ENCODE measurements at regions not wholly inside any gene's neighbourhood (a gene's known extent, or its start where the extent isn't known, plus 50 kb on each side); places are given as distances from the start of the nearest gene placed in this dataset.
"Not testable (repeated sequence)": the region's sequence is repeated elsewhere in the genome, so short reads cannot be mapped to it uniquely, and the experiment has no call there.

- TF ChIP-seq, protein P1, sequence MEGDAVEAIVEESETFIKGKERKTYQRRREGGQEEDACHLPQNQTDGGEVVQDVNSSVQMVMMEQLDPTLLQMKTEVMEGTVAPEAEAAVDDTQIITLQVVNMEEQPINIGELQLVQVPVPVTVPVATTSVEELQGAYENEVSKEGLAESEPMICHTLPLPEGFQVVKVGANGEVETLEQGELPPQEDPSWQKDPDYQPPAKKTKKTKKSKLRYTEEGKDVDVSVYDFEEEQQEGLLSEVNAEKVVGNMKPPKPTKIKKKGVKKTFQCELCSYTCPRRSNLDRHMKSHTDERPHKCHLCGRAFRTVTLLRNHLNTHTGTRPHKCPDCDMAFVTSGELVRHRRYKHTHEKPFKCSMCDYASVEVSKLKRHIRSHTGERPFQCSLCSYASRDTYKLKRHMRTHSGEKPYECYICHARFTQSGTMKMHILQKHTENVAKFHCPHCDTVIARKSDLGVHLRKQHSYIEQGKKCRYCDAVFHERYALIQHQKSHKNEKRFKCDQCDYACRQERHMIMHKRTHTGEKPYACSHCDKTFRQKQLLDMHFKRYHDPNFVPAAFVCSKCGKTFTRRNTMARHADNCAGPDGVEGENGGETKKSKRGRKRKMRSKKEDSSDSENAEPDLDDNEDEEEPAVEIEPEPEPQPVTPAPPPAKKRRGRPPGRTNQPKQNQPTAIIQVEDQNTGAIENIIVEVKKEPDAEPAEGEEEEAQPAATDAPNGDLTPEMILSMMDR (IDR thresholded peaks at IDR 0.05; ENCODE audit: insufficient read depth, low read length, severe bottlenecking): no peak
- Histone ChIP-seq H3K36me3 (ENCODE audit: control insufficient read depth, insufficient read depth, low read length) (no peaks in the 10 kb centered on the region), H3K4me3 (ENCODE audit: low read depth, low read length) (no peak overlapping the region), H3K27me3 (ENCODE audit: control insufficient read depth, insufficient read depth, low read length) (no peaks in the 10 kb centered on the region)
- no peak for DNase-seq (ENCODE audit: low read depth)
- FAIRE-seq: no peak
Observed at GRCh38 chr7:67907792-67908191, 911.2 kb downstream of the TYW1 start.

DNA sequence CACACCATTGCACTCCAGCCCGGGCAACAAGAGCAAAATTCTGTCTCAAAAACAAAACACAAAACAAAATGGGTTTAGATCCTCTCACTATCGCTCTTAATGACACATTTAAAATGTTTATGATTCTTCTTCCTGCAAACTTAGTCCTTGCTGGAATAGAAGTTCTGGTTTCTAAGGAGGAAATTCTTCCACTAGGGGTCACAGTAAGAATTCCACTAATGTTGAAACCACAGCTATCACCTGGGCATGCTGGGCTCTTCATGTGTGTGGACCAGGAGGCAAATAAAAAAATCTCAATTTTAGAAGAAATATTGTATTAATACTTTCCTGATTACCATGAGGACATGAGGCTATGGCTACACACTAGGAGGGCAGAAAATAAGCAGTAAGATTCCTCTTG lies 915.8 kb downstream of the TYW1 start:
- no peak for DNase-seq (ENCODE audit: low read depth)
- FAIRE-seq: no peak
- TF ChIP-seq, protein P1 (IDR thresholded peaks at IDR 0.05; ENCODE audit: insufficient read depth, low read length, severe bottlenecking): no peak

DNA sequence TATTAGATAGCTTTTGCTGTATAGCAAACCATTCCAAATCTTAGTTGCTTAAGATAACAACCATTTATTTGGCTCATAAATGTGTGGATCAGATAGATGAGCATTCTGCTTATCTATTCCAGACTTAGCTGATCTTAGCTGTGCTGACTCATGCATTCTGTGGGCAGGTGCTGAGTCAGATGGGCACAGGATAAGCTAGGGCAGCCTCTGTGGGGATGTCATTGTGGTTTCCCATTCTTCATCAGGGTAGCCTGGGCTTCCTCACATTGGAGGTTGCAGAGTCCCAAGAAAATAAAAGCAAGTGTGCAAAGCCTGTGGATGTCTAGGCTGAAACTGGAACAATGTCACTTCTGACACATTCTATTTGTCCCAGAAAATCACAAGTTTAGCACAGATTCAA lies 917.0 kb downstream of the TYW1 start:
- TF ChIP-seq, protein P1 (IDR thresholded peaks at IDR 0.05; ENCODE audit: insufficient read depth, low read length, severe bottlenecking): no peak
- H3K36me3 ChIP-seq (ENCODE audit: control insufficient read depth, insufficient read depth, low read length): no peaks in the 10 kb centered on the region
- DNase-seq (ENCODE audit: low read depth): peak; percentile 18
- no peak overlapping the region for H3K4me3 ChIP-seq (ENCODE audit: low read depth, low read length)
- no peaks in the 10 kb centered on the region for H3K27me3 ChIP-seq (ENCODE audit: control insufficient read depth, insufficient read depth, low read length)
- FAIRE-seq: no peak

More for the DNA sequence above, 915.8 kb downstream of the TYW1 start:
- Histone ChIP-seq H3K27me3 (ENCODE audit: control insufficient read depth, insufficient read depth, low read length) (no peaks in the 10 kb centered on the region), H3K4me3 (ENCODE audit: low read depth, low read length) (no peak overlapping the region), H3K36me3 (ENCODE audit: control insufficient read depth, insufficient read depth, low read length) (no peaks in the 10 kb centered on the region)

- not testable (repeated sequence) for H3K36me3 ChIP-seq (ENCODE audit: control insufficient read depth, insufficient read depth, low read length); FAIRE-seq; DNase-seq (ENCODE audit: low read depth); H3K27me3 ChIP-seq (ENCODE audit: control insufficient read depth, insufficient read depth, low read length); H3K4me3 ChIP-seq (ENCODE audit: low read depth, low read length)
Observed at GRCh38 chr7:67916111-67916510, 919.5 kb downstream of the TYW1 start.

DNA sequence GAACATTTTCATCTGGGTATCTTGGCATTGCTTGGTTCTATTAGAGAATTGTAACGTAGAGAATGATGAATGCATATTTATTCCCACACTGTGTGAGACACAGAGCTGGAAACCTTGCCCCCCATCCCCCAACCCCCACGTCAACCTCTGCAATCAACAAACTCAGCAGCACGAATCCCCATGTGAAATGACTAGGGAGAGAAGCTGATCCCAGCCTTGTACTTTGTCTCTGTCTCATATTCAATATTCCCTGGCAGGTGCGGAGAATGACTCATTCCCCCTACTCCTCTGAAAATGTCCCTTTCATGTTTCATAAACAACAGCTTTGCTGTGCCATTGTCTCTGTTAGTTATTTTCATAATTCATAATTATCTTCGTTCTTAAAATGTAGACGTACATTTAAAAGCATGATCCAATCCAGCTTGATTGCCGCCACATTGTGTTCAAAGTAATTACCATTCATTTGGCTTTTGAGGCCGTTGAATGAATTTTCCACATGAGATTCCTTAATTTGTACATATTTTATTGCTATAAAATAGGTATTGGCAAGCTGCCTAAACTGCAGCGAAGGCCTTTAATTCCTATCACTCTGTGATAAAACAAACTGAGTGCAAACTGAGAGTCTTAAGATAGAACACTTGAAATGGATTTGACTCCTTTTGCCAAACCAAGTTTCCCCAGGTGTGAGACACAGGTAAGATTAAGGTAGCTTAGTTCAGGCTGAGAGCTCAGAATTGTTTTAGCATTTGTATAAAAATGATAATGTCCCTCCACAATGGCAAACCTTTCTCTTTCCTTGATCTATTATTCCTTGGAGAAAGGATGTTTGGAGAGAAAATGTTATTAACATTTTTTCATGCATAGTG lies 920.2 kb downstream of the TYW1 start:
- FAIRE-seq: no peak
- DNase-seq (ENCODE audit: low read depth): no peak
- no peaks in the 10 kb centered on the region for H3K27me3 ChIP-seq (ENCODE audit: control insufficient read depth, insufficient read depth, low read length)
- TF ChIP-seq, protein P1 (IDR thresholded peaks at IDR 0.05; ENCODE audit: insufficient read depth, low read length, severe bottlenecking): no peak
- H3K4me3 ChIP-seq (ENCODE audit: low read depth, low read length): no peak overlapping the region
- no peaks in the 10 kb centered on the region for H3K36me3 ChIP-seq (ENCODE audit: control insufficient read depth, insufficient read depth, low read length)

GRCh38 chr7:67917437-67917755 lies 920.8 kb downstream of the TYW1 start:
- no peaks in the 10 kb centered on the region for H3K36me3 ChIP-seq (ENCODE audit: control insufficient read depth, insufficient read depth, low read length)
- TF ChIP-seq, protein P1 (IDR thresholded peaks at IDR 0.05; ENCODE audit: insufficient read depth, low read length, severe bottlenecking): no peak
- DNase-seq (ENCODE audit: low read depth): no peak
- no peaks in the 10 kb centered on the region for H3K27me3 ChIP-seq (ENCODE audit: control insufficient read depth, insufficient read depth, low read length)
- no peak for FAIRE-seq
- H3K4me3 ChIP-seq (ENCODE audit: low read depth, low read length): no peak overlapping the region
